HUDEP-2 (cell line): ENCODE measurements at regions not wholly inside any gene's neighbourhood (a gene's known extent, or its start where the extent isn't known, plus 50 kb on each side); places are given as distances from the start of the nearest gene placed in this dataset.

Source experiments
- DNase-seq, 76 experiments: peaks; one replicate each; lab custom pipeline; 2025; ENCODE audit not compliant: unreplicated experiment in 76 of 76; lab: John Stamatoyannopoulos, UW

- DNase-seq, result no peak
Observed at GRCh38 chr2:145741181-145741580, 1221.3 kb upstream of the ZEB2 start.

DNA sequence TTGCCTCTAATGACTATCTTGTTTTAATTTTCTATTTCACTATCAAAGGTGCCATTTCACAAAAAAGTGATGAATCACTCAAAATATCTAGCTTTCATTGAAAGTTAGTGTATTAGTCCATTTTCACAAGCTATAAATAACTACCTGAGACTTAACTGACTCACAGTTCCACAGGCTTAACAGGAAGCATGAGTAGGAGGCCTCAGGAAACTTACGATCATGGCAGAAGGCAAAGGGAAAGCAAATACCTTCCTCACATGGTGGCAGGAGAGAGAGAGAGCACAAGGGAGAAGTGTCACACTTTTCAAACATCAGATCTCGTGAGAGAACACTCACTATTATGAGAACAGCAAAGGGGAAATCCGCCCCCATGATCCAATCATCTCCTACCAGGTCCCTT, 1220.4 kb upstream of the ZEB2 start:
- DNase-seq, result no peak

- DNase-seq, result no peak
Observed at GRCh38 chr2:145739681-145740080, 1219.8 kb upstream of the ZEB2 start.

GRCh38 chr2:145736871-145737270, 1217.0 kb upstream of the ZEB2 start:
- DNase-seq, result no peak

DNA sequence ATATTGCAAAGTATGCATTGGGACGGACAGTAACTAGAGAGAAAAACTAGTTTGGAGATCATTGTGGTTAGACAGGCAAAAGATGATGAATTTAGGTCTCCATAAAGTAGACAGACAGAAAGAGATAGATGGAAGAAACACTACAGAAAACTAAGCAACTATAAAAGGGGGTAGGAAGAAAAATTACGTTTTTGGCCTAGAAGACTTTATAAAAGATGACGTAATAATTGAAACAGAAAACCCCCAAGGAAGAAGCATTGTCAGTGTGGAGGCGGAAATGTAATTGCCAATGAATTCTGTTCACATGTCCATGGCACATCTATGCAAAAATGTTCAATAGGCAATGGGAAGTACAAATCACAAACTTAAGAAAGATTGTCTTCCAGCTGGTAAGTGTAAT, 1211.5 kb upstream of the ZEB2 start:
- no peak for DNase-seq

DNA sequence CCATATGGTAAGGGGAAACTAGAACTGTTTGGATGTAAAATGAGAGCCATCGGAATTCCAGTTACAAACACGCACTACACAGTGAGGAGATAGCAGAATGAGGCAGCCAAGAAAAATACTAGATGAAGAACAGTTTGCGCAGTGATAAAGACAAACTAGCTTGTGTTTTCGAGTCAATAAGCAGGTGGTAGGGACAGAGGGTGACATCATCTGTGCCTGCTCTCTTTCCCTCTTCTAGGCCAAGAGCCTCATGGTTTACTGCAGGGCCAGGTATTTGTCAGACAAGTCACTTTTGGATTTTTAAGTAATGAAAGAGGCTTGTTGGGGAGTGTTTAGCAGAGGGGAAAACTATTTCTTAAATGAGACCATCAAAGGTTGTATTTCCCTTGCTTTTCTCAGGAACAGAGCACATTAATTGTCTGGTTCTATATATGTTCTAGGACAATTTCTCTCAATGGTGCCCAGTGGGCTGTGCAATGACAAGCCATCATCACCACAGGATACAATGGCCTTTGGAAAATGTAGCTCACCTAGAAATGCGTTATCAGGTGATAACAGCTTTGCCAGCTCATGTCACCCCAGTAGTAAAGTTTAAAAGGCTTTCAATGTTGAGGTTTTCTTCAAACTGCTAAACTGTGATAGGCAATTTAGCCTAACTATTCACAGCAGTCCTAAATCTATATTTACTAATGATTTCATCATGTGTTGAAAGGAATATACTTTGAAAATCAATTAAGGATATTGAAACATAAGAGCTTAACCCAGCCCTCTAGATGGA, 1210.3 kb upstream of the ZEB2 start:
- peak in 5 of 76 experiments; percentile 9 to 35 (median 23) for DNase-seq

- no peak for DNase-seq
Observed at GRCh38 chr2:145729481-145729880, 1209.6 kb upstream of the ZEB2 start.

DNA sequence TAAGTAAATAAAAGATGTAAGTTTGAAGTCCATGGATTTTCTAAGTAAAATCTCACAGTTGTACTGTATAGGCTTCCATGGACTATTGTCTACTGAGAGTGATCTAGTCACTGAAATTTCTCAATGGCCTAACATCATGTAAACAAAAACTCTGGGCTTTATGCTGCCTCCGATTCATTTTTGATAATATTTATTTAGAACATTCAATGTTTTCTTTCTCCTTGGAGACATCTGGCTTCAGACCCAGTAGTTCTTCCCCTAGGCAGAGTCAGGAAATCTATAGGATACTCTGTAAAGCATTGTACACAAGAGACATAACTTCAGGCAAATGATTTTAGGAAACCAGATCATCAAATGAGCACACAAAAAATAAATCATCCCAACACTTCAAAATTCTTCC, 1208.6 kb upstream of the ZEB2 start:
- DNase-seq, result no peak

DNA sequence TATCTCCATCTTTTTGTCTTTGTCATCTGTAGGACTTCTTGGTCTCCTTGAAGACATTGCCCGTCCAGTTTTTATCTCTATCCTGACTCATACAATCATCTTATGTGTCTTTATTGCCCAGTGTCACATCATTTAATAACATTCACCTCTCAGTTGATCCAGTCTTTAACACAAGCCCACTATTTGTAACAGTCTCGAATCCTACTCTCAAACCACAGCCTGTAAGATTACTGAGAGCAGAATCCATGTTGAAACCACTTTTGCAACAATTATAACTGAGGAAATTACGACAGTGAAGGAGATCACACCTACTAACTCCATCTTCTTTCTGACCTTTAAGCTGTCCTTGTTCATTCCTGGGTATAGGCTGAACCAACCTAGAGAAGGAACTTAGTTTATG, 1206.0 kb upstream of the ZEB2 start:
- DNase-seq, result peak in 1 of 76 experiments; percentile 20

- DNase-seq, result peak in 14 of 76 experiments; percentile 0 to 70 (median 22)
Observed at GRCh38 chr2:145724311-145724898, 1204.5 kb upstream of the ZEB2 start.

- peak in 70 of 76 experiments; percentile 2 to 91 (median 55) for DNase-seq
Observed at GRCh38 chr2:145723872-145724271, 1204.0 kb upstream of the ZEB2 start.

DNA sequence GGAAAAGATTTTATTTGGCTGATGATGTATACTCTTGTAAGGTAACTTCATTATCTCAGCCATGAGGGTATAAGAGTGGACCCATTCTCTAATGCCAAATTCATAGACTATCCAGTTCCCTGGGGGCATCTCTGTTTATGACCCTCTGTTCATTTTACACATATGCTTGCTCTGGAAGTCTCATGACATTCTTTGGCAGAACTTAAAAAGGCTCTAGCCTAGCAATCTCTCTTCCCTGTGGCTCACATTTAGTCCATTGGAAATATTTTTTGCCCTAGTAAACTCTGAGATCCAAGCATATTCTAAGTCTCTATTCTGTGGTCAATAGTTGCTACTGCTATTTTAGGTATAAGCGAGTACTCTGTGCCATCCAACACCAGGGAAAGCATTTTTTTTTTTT, 1201.8 kb upstream of the ZEB2 start:
- DNase-seq, result no peak

GRCh38 chr2:145715601-145716000, 1195.7 kb upstream of the ZEB2 start:
- DNase-seq, result peak in 1 of 76 experiments; percentile 8

GRCh38 chr2:145710303-145710702, 1190.4 kb upstream of the ZEB2 start:
- DNase-seq, result no peak

GRCh38 chr2:145702305-145702704, 1182.4 kb upstream of the ZEB2 start:
- no peak for DNase-seq

GRCh38 chr2:145692971-145693478, 1173.1 kb upstream of the ZEB2 start:
- peak in 73 of 76 experiments; percentile 24 to 98 (median 82) for DNase-seq

- no peak for DNase-seq
Observed at GRCh38 chr2:145691659-145692058, 1171.7 kb upstream of the ZEB2 start.

- DNase-seq, result no peak
Observed at GRCh38 chr2:145690183-145690778, 1170.4 kb upstream of the ZEB2 start.

GRCh38 chr2:145689277-145689676, 1169.4 kb upstream of the ZEB2 start:
- no peak for DNase-seq

DNA sequence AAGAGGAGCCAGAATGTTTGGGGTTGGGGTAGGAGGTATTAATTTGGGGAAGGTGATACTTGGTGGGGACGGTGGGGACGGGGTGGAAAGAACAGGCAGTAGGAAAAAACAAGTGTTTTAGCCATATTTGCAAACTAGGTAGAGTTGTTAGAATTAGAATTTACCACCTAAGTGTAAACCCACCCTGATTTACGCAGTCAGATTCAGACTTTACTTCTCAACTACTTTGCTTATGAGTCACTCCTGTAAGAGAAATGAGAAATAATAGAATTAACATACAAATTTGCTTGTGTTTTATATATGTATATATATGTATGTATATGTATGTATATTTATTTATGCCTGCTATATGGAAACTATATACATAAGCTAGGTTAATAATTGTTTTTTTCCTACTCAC, 1168.2 kb upstream of the ZEB2 start:
- DNase-seq, result no peak

- DNase-seq, result no peak
Observed at GRCh38 chr2:145687442-145688134, 1167.7 kb upstream of the ZEB2 start.
